ENCODE measurements at regions not wholly inside any gene's neighbourhood (a gene's known extent, or its start where the extent isn't known, plus 50 kb on each side); places are given as distances from the start of the nearest gene placed in this dataset.

DNA sequence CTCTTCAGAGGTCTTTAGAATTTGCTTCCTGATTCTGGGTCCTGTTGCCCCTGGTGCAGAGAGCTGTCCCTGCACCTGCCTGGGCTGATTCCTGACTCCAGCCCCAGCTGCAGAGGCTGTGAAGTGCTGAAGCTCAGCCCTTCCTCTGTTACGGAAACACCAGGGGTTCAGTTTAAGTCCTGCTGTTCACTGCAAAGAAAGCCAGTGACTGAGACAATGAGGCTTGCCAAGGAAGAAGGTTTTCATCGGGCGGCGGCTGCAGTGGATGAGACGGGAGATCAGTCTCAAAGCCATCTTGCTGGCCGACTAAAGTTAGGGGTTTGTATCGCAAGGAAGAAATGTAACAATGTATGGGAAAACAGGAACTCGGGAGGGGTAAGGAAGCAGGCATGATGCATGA is 142.4 kb upstream of the ZNF236 start:
- Histone ChIP-seq H3K9me2 (no peaks in the 10 kb centered on the region), H4K20me1 (ENCODE audit: insufficient read depth) (no peaks in the 10 kb centered on the region), H3K4me2 (no peak overlapping the region), H3K36me3 (replicated peaks in 1 of 2; ENCODE audit: control insufficient read depth in 1 of 2, insufficient read depth in 2 of 2, low read length in 1 of 2) (no peaks in the 10 kb centered on the region), H3K27ac (ENCODE audit: low read depth in 2 of 2, low read length in 1 of 2) (no peak overlapping the region), H3K4me1 (ENCODE audit: control insufficient read depth in 1 of 2, insufficient read depth in 2 of 2, low read depth in 1 of 2, low read length in 1 of 2) (no peaks in the 10 kb centered on the region), H2AFZ (ENCODE audit: low read depth) (no peak overlapping the region), H3K9ac (no peak overlapping the region), H3K9me3 (no peaks in the 10 kb centered on the region), H3F3A (replicated peaks; ENCODE audit: insufficient read depth) (no peaks in the 10 kb centered on the region), H3K79me2 (ENCODE audit: insufficient read depth) (no peaks in the 10 kb centered on the region), H3K27me3 (ENCODE audit: insufficient read depth) (no peaks in the 10 kb centered on the region; the same call in 1 of the 2 replicates), H3K4me3 (ENCODE audit: low read depth in 2 of 2, low read length in 1 of 2) (no peak overlapping the region)
- TF ChIP-seq FOXJ3 (CRISPR knock-in tag; IDR thresholded peaks at IDR 0.05) (no peak), TAF1 (IDR thresholded peaks at IDR 0.05; ENCODE audit: borderline replicate concordance, low read depth, low read length) (no peak), GABPA (IDR thresholded peaks at IDR 0.05; ENCODE audit: low read depth) (no peak), CHD2 (IDR thresholded peaks at IDR 0.05; ENCODE audit: low read length, partially characterized antibody) (no peak), NFIC (IDR thresholded peaks at IDR 0.05; ENCODE audit: borderline replicate concordance) (no peak), RCOR1 (IDR thresholded peaks at IDR 0.05; ENCODE audit: low read length) (no peak), RAD21 (IDR thresholded peaks at IDR 0.05; ENCODE audit: low read length) (no peak), RFX5 (IDR thresholded peaks at IDR 0.05; ENCODE audit: low read length) (no peak), TCF12 (IDR thresholded peaks at IDR 0.05) (no peak), TEAD4 (IDR thresholded peaks at IDR 0.05; ENCODE audit: borderline replicate concordance, insufficient read depth) (no peak), FOXM1 (IDR thresholded peaks at IDR 0.05; ENCODE audit: low read depth) (no peak)
- 68% methylated on average over 8 of the region's 8 CpGs for WGBS (ENCODE audit: low lambda C conversion rate)
- CTCF ChIA-PET, result interaction anchor here (0.6 to 2.3 kb wide), 2 partner anchors 30 to 281 kb away, joined by 3 to 8 read pairs; no protein-coding TSS in a partner anchor
- POLR2A ChIA-PET, result interaction anchor here (0.6 kb wide), 1 partner anchor 323 kb away, joined by 3 read pairs; no protein-coding TSS in a partner anchor
- no peak for DNase-seq

- Histone ChIP-seq H3K9me3 (no peaks in the 10 kb centered on the region), H2AFZ (ENCODE audit: low read depth) (no peak overlapping the region), H3K27ac (ENCODE audit: low read depth in 2 of 2, low read length in 1 of 2) (no peak overlapping the region), H3K4me2 (no peak overlapping the region), H3K4me1 (ENCODE audit: control insufficient read depth in 1 of 2, insufficient read depth in 2 of 2, low read depth in 1 of 2, low read length in 1 of 2) (no peaks in the 10 kb centered on the region), H3K4me3 (ENCODE audit: low read depth in 2 of 2, low read length in 1 of 2) (no peak overlapping the region), H3K9me2 (no peaks in the 10 kb centered on the region), H3F3A (replicated peaks; ENCODE audit: insufficient read depth) (no peaks in the 10 kb centered on the region), H3K36me3 (replicated peaks in 1 of 2; ENCODE audit: control insufficient read depth in 1 of 2, insufficient read depth in 2 of 2, low read length in 1 of 2) (no peaks in the 10 kb centered on the region), H3K79me2 (ENCODE audit: insufficient read depth) (no peaks in the 10 kb centered on the region), H3K9ac (no peak overlapping the region), H3K27me3 (ENCODE audit: insufficient read depth) (no peaks in the 10 kb centered on the region; the same call in 1 of the 2 replicates), H4K20me1 (ENCODE audit: insufficient read depth) (no peaks in the 10 kb centered on the region)
- POLR2A ChIA-PET, result no interaction called here
- WGBS (ENCODE audit: low lambda C conversion rate), result 50% methylated on average over 4 of the region's 7 CpGs
- no peak for TF ChIP-seq MXI1 (IDR thresholded peaks at IDR 0.05; ENCODE audit: low read depth, low read length)
- TF ChIP-seq USF2 (IDR thresholded peaks at IDR 0.05; ENCODE audit: borderline replicate concordance, low read depth, low read length), result no peak
- TF ChIP-seq USF1 (IDR thresholded peaks at IDR 0.05; ENCODE audit: borderline replicate concordance, low read depth), result no peak
- no peak for TF ChIP-seq RXRA (IDR thresholded peaks at IDR 0.05; ENCODE audit: borderline replicate concordance, low read depth)
- TF ChIP-seq POLR2AphosphoS5 (IDR thresholded peaks at IDR 0.05; ENCODE audit: low read depth, low read length), result no peak
- TF ChIP-seq, protein P1, sequence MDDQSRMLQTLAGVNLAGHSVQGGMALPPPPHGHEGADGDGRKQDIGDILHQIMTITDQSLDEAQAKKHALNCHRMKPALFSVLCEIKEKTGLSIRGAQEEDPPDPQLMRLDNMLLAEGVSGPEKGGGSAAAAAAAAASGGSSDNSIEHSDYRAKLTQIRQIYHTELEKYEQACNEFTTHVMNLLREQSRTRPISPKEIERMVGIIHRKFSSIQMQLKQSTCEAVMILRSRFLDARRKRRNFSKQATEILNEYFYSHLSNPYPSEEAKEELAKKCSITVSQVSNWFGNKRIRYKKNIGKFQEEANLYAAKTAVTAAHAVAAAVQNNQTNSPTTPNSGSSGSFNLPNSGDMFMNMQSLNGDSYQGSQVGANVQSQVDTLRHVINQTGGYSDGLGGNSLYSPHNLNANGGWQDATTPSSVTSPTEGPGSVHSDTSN (IDR thresholded peaks at IDR 0.05), result no peak
- no peak for TF ChIP-seq SMC3 (IDR thresholded peaks at IDR 0.05; ENCODE audit: low read depth, low read length)
- no peak for TF ChIP-seq RCOR1 (IDR thresholded peaks at IDR 0.05; ENCODE audit: low read length)
- no peak for TF ChIP-seq EZH2phosphoT487 (IDR thresholded peaks at IDR 0.05; ENCODE audit: borderline replicate concordance, low read depth)
- no peak for DNase-seq
- CTCF ChIA-PET, result interaction anchor here (0.6 to 2.3 kb wide), 2 partner anchors 31 to 280 kb away, joined by 3 to 8 read pairs; no protein-coding TSS in a partner anchor
Observed at GRCh38 chr18:76679259-76679658, 143.1 kb upstream of the ZNF236 start.

All from SK-N-SH (cell line).